ENCODE measurements at regions not wholly inside any gene's neighbourhood (a gene's known extent, or its start where the extent isn't known, plus 50 kb on each side); places are given as distances from the start of the nearest gene placed in this dataset.

DNA sequence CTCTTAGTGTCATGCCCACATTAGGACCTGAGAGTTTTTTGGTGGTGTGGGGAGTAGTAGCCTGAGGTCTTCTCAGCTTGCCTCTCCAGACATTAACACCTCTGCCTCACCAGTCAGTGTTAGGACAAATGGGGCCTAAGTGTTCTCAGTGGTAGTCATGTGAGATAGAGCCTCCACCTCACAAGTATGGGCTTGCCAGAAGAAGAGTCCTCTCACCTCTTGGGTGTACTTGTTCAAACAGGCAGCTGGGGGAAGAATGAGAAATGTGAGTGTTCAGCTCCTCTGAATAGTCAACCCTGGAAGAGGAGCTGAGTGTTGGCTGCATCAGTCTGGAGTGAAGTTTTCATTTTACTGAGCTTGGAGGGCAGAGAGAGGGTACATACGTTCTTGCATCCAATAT is 464.6 kb downstream of the POM121L12 start:
- Mint-ChIP-seq H3K4me1 (no peaks in the 10 kb centered on the region), H3K4me3 (no peak overlapping the region), H3K9me3 (peaks cover 0 to 25% (median 18%) of the 10 kb centered on the region in 3 donors), H3K27ac (no peak overlapping the region), H3K27me3 (no peaks in the 10 kb centered on the region), H3K36me3 (no peaks in the 10 kb centered on the region)
- CTCF ChIA-PET, result no interaction called here
- Histone ChIP-seq H3K4me3 (ENCODE audit: control insufficient read depth in 1 of 2, extremely low read depth in 1 of 2, low read length in 1 of 2) (no peak overlapping the region), H3K27me3 (replicated peaks in 1 of 2; ENCODE audit: control insufficient read depth in 2 of 2, extremely low read depth in 1 of 2, insufficient read depth in 2 of 2, low read length in 1 of 2) (no peaks in the 10 kb centered on the region), H3K4me1 (ENCODE audit: control insufficient read depth in 1 of 2, extremely low read depth in 1 of 2, insufficient read depth in 2 of 2, low read length in 2 of 2) (no peaks in the 10 kb centered on the region), H3K9me3 (no peaks in the 10 kb centered on the region), H3K36me3 (ENCODE audit: control insufficient read depth in 2 of 2, extremely low read depth in 1 of 2, insufficient read depth in 1 of 2, low read length in 1 of 2) (no peaks in the 10 kb centered on the region), H3K27ac (ENCODE audit: low read length) (no peak overlapping the region)
- POLR2A ChIA-PET, result no interaction called here
- DNase-seq (no peak), ATAC-seq (replicated peaks in 1 of 4) (no peak)
- WGBS (ENCODE audit: insufficient coverage), result no CpG with 5 or more reads among the region's 1 CpG

DNA sequence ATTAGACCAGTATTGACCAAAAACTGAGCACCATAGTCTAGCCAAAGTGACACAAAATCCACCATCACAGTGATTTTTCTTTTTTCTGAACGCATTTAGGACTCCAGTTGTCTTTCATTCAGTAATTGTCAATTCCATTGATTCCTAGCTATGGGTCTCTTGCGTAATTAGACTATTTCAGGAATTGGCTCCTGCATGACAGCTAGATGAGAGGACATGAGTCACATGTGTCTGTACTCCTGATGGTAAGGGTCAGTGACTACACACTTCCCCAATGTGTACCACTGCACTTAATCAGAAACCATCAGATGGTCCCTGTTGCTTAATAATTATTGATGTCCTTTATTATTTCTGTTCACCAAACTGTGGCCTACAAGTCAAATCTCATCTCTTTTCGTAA is 469.5 kb downstream of the POM121L12 start:
- Mint-ChIP-seq H3K27ac (no peak overlapping the region), H3K27me3 (no peaks in the 10 kb centered on the region), H3K36me3 (no peaks in the 10 kb centered on the region), H3K4me1 (no peaks in the 10 kb centered on the region), H3K9me3 (peaks cover 3 to 28% (median 17%) of the 10 kb centered on the region in 3 donors), H3K4me3 (no peak overlapping the region)
- Histone ChIP-seq H3K27me3 (replicated peaks in 1 of 2; ENCODE audit: control insufficient read depth in 2 of 2, extremely low read depth in 1 of 2, insufficient read depth in 2 of 2, low read length in 1 of 2) (no peaks in the 10 kb centered on the region), H3K4me1 (ENCODE audit: control insufficient read depth in 1 of 2, extremely low read depth in 1 of 2, insufficient read depth in 2 of 2, low read length in 2 of 2) (no peaks in the 10 kb centered on the region), H3K4me3 (ENCODE audit: control insufficient read depth in 1 of 2, extremely low read depth in 1 of 2, low read length in 1 of 2) (no peak overlapping the region), H3K27ac (ENCODE audit: low read length) (no peak overlapping the region), H3K36me3 (ENCODE audit: control insufficient read depth in 2 of 2, extremely low read depth in 1 of 2, insufficient read depth in 1 of 2, low read length in 1 of 2) (no peaks in the 10 kb centered on the region), H3K9me3 (no peaks in the 10 kb centered on the region)
- ATAC-seq (replicated peaks in 1 of 4), result no peak
- POLR2A ChIA-PET, result no interaction called here
- WGBS (ENCODE audit: insufficient coverage), result no CpG with 5 or more reads among the region's 3 CpGs
- CTCF ChIA-PET, result no interaction called here
- DNase-seq, result no peak

DNA sequence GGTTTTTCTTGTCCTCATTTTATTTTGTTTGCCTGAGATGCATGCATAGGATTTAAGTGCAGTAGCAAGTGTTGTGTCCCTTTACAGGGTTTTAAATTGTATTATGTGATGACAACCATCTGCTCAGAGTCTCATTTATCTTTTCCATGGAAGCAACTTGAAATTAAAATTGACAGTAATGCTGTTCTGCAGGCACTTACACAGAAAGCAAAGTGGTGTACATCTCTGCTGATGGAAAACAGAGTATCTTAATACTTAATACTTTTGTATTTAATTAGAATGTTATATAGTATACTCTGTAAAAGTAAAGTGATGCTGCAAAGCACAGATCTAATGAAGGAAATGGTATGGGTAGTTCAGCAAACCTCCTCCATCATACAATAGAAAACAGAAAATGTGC is 482.9 kb downstream of the POM121L12 start:
- DNase-seq, result no peak
- Histone ChIP-seq H3K36me3 (ENCODE audit: control insufficient read depth in 2 of 2, extremely low read depth in 1 of 2, insufficient read depth in 1 of 2, low read length in 1 of 2) (no peaks in the 10 kb centered on the region), H3K27me3 (replicated peaks in 1 of 2; ENCODE audit: control insufficient read depth in 2 of 2, extremely low read depth in 1 of 2, insufficient read depth in 2 of 2, low read length in 1 of 2) (no peaks in the 10 kb centered on the region), H3K27ac (ENCODE audit: low read length) (no peak overlapping the region), H3K9me3 (no peaks in the 10 kb centered on the region), H3K4me1 (ENCODE audit: control insufficient read depth in 1 of 2, extremely low read depth in 1 of 2, insufficient read depth in 2 of 2, low read length in 2 of 2) (no peaks in the 10 kb centered on the region), H3K4me3 (ENCODE audit: control insufficient read depth in 1 of 2, extremely low read depth in 1 of 2, low read length in 1 of 2) (no peak overlapping the region)
- ChIA-PET CTCF (no interaction called here), POLR2A (no interaction called here)
- no peaks in the 10 kb centered on the region for H3K36me3 Mint-ChIP-seq
- no peaks in the 10 kb centered on the region for H3K27me3 Mint-ChIP-seq
- H3K27ac Mint-ChIP-seq, result no peak overlapping the region
- H3K9me3 Mint-ChIP-seq, result peaks cover 20 to 46% (median 20%) of the 10 kb centered on the region in 3 donors
- ATAC-seq (replicated peaks in 1 of 4), result no peak
- no peaks in the 10 kb centered on the region for H3K4me1 Mint-ChIP-seq
- H3K4me3 Mint-ChIP-seq, result no peak overlapping the region

DNA sequence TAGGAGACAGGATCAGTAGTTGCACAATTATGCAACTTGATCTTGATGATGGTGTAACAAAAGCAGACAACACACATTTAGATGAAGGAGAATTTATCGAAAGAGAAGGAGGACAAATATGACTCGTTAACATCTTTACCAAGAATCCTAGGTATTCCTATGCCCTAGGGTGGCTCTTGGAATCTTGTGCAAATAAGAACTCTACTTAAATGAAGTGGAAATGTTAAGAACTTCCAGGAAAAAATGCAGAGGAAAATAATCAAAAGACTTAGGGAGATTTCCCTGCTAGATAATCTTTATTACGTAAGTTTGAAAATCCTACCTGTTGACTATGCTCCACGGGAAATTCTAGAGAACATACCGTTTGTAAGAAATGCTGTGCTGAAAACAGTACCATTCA is 485.4 kb downstream of the POM121L12 start:
- no peaks in the 10 kb centered on the region for H3K36me3 Mint-ChIP-seq
- POLR2A ChIA-PET, result no interaction called here
- no peak for ATAC-seq (replicated peaks in 1 of 4)
- peaks cover 20 to 35% (median 22%) of the 10 kb centered on the region in 3 donors for H3K9me3 Mint-ChIP-seq
- H3K4me3 Mint-ChIP-seq, result no peak overlapping the region
- no peaks in the 10 kb centered on the region for H3K27me3 Mint-ChIP-seq
- Histone ChIP-seq H3K4me1 (ENCODE audit: control insufficient read depth in 1 of 2, extremely low read depth in 1 of 2, insufficient read depth in 2 of 2, low read length in 2 of 2) (no peaks in the 10 kb centered on the region), H3K4me3 (ENCODE audit: control insufficient read depth in 1 of 2, extremely low read depth in 1 of 2, low read length in 1 of 2) (no peak overlapping the region), H3K9me3 (no peaks in the 10 kb centered on the region), H3K36me3 (ENCODE audit: control insufficient read depth in 2 of 2, extremely low read depth in 1 of 2, insufficient read depth in 1 of 2, low read length in 1 of 2) (no peaks in the 10 kb centered on the region), H3K27me3 (replicated peaks in 1 of 2; ENCODE audit: control insufficient read depth in 2 of 2, extremely low read depth in 1 of 2, insufficient read depth in 2 of 2, low read length in 1 of 2) (no peaks in the 10 kb centered on the region), H3K27ac (ENCODE audit: low read length) (no peak overlapping the region)
- WGBS (ENCODE audit: insufficient coverage), result 89% methylated on average over 3 of the region's 5 CpGs
- no peak overlapping the region for H3K27ac Mint-ChIP-seq
- no peaks in the 10 kb centered on the region for H3K4me1 Mint-ChIP-seq
- no peak for DNase-seq
- CTCF ChIA-PET, result no interaction called here

DNA sequence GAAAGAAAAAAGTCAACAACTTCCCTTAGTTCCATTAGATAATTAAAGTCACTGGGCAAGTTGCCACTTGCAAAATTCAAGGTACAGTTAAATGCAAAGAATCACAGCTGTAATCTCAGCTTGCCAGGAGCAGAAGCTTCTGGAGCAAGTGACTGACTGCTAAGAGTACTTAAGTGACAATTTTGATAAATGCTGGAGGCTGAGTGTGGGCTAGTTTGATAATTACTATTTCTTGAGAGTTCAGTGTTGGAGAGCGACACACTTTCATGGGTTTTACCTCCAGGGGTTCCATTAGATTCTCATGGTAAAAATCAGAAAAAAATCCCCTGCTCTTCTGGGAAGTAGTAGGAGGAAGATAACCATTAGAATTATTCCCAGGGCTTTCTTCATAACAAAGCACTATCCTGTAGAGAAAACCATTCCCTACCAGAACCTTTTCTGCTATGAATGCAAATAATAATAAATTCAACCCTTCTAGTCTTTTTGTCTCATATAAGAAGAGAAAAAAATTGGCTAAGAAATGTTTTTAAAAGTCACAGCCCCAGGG is 486.3 kb downstream of the POM121L12 start:
- DNase-seq, result no peak
- CTCF ChIA-PET, result no interaction called here
- no peak overlapping the region for H3K27ac Mint-ChIP-seq

DNA sequence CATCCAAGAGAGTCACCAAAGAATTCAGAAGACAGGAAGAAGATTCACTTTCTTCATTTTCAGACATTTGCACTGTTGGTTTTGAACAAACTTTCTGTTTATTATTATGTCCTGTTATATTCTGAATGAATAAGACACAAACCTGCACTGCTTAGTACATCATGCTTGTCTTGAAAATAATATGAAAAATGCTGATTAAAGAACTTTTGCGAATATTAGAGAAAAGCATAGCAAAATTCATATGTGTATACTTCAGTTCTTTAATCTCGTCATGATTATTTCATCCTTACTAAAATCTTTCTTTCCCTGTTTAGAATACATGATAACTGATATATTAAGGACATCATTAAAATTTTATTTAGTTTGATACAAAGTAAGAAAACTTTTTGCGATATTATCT is 504.1 kb downstream of the POM121L12 start:
- no peaks in the 10 kb centered on the region for H3K27me3 ChIP-seq (replicated peaks in 1 of 2; ENCODE audit: control insufficient read depth in 2 of 2, extremely low read depth in 1 of 2, insufficient read depth in 2 of 2, low read length in 1 of 2)
- H3K9me3 Mint-ChIP-seq, result peaks cover 19 to 42% (median 27%) of the 10 kb centered on the region in 3 donors
- no peaks in the 10 kb centered on the region for H3K27me3 Mint-ChIP-seq
- no peaks in the 10 kb centered on the region for H3K36me3 Mint-ChIP-seq
- no peak overlapping the region for H3K4me3 Mint-ChIP-seq
- no peaks in the 10 kb centered on the region for H3K36me3 ChIP-seq (ENCODE audit: control insufficient read depth in 2 of 2, extremely low read depth in 1 of 2, insufficient read depth in 1 of 2, low read length in 1 of 2)
- no peaks in the 10 kb centered on the region for H3K9me3 ChIP-seq
- no peak for DNase-seq
- no peaks in the 10 kb centered on the region for H3K4me1 Mint-ChIP-seq
- H3K27ac Mint-ChIP-seq, result no peak overlapping the region
- no peak for ATAC-seq (replicated peaks in 1 of 4)
- no peak overlapping the region for H3K4me3 ChIP-seq (ENCODE audit: control insufficient read depth in 1 of 2, extremely low read depth in 1 of 2, low read length in 1 of 2)
- ChIA-PET POLR2A (no interaction called here), CTCF (no interaction called here)
- no CpG with 5 or more reads among the region's 3 CpGs for WGBS (ENCODE audit: insufficient coverage)
- no peak overlapping the region for H3K27ac ChIP-seq (ENCODE audit: low read length)
- H3K4me1 ChIP-seq (ENCODE audit: control insufficient read depth in 1 of 2, extremely low read depth in 1 of 2, insufficient read depth in 2 of 2, low read length in 2 of 2), result no peaks in the 10 kb centered on the region

More for the DNA sequence above, 486.3 kb downstream of the POM121L12 start:
- Histone ChIP-seq H3K36me3 (ENCODE audit: control insufficient read depth in 2 of 2, extremely low read depth in 1 of 2, insufficient read depth in 1 of 2, low read length in 1 of 2) (no peaks in the 10 kb centered on the region), H3K4me1 (ENCODE audit: control insufficient read depth in 1 of 2, extremely low read depth in 1 of 2, insufficient read depth in 2 of 2, low read length in 2 of 2) (no peaks in the 10 kb centered on the region), H3K27me3 (replicated peaks in 1 of 2; ENCODE audit: control insufficient read depth in 2 of 2, extremely low read depth in 1 of 2, insufficient read depth in 2 of 2, low read length in 1 of 2) (no peaks in the 10 kb centered on the region), H3K9me3 (no peaks in the 10 kb centered on the region), H3K4me3 (ENCODE audit: control insufficient read depth in 1 of 2, extremely low read depth in 1 of 2, low read length in 1 of 2) (no peak overlapping the region), H3K27ac (ENCODE audit: low read length) (no peak overlapping the region)
- POLR2A ChIA-PET, result no interaction called here
- no peak for ATAC-seq (replicated peaks in 1 of 4)
- peaks cover 19 to 32% (median 20%) of the 10 kb centered on the region in 3 donors for H3K9me3 Mint-ChIP-seq
- no peaks in the 10 kb centered on the region for H3K4me1 Mint-ChIP-seq
- H3K36me3 Mint-ChIP-seq, result no peaks in the 10 kb centered on the region
- no CpG with 5 or more reads among the region's 1 CpG for WGBS (ENCODE audit: insufficient coverage)
- no peaks in the 10 kb centered on the region for H3K27me3 Mint-ChIP-seq
- H3K4me3 Mint-ChIP-seq, result no peak overlapping the region

DNA sequence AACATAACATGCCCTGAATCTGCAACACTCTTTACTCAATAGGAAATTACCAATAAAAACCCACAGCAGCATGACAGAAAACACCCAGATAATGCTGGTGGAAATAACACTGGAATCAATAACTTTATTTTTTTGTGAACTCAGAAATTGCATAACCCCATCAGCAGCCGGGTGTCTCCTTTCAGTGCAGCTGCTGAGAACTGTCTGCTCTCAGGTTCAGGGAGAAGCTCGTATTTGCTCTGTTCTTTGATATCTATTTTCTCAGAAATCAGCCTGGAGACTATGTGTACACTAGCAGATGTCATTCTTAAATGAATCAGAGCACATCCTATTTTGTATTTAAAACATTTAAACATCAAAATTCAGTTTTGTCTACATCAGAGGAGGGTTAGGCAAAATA is 506.0 kb downstream of the POM121L12 start:
- Histone ChIP-seq H3K9me3 (no peaks in the 10 kb centered on the region), H3K27ac (ENCODE audit: low read length) (no peak overlapping the region), H3K36me3 (ENCODE audit: control insufficient read depth in 2 of 2, extremely low read depth in 1 of 2, insufficient read depth in 1 of 2, low read length in 1 of 2) (no peaks in the 10 kb centered on the region), H3K27me3 (replicated peaks in 1 of 2; ENCODE audit: control insufficient read depth in 2 of 2, extremely low read depth in 1 of 2, insufficient read depth in 2 of 2, low read length in 1 of 2) (no peaks in the 10 kb centered on the region), H3K4me3 (ENCODE audit: control insufficient read depth in 1 of 2, extremely low read depth in 1 of 2, low read length in 1 of 2) (no peak overlapping the region), H3K4me1 (ENCODE audit: control insufficient read depth in 1 of 2, extremely low read depth in 1 of 2, insufficient read depth in 2 of 2, low read length in 2 of 2) (no peaks in the 10 kb centered on the region)
- no peaks in the 10 kb centered on the region for H3K27me3 Mint-ChIP-seq
- no CpG with 5 or more reads among the region's 2 CpGs for WGBS (ENCODE audit: insufficient coverage)
- POLR2A ChIA-PET, result no interaction called here
- no peak for DNase-seq
- ATAC-seq (replicated peaks in 1 of 4), result no peak
- no peak overlapping the region for H3K27ac Mint-ChIP-seq
- H3K4me3 Mint-ChIP-seq, result no peak overlapping the region
- H3K4me1 Mint-ChIP-seq, result no peaks in the 10 kb centered on the region
- no peaks in the 10 kb centered on the region for H3K36me3 Mint-ChIP-seq
- H3K9me3 Mint-ChIP-seq, result peaks cover 15 to 47% (median 26%) of the 10 kb centered on the region in 3 donors
- CTCF ChIA-PET, result interaction anchor here in 1 of 2 donors (0.6 kb wide), 1 partner anchor 89 kb away, joined by 3 read pairs; no protein-coding TSS in a partner anchor
